Gastroesophageal sphincter (tissue), 4 donors: ENCODE measurements at regions not wholly inside any gene's neighbourhood (a gene's known extent, or its start where the extent isn't known, plus 50 kb on each side); places are given as distances from the start of the nearest gene placed in this dataset.

Experiments
- ATAC-seq: fragments of 150-250 bp; one replicate; pipeline ENCODE4 v1.9.1; 2016; ENCODE audit warnings: mild to moderate bottlenecking, moderate library complexity
- H3K27ac ChIP-seq, 4 donors: fragments of 200-600 bp; sonication (generic) in 3 of 4; 1 replicate in 3 of 4; 2 replicates in 1 of 4; pipeline ENCODE4 v1.5.1; 2016 to 2019
- H3K27me3 ChIP-seq: fragments of 200-600 bp; sonication (generic); one replicate; pipeline ENCODE4 v1.5.1; 2019
- H3K36me3 ChIP-seq, 2 donors: fragments of 200-600 bp; sonication (generic); one replicate each; pipeline ENCODE4 v1.5.1; 2019; ENCODE audit warnings: control low read depth in 1 of 2
- H3K4me1 ChIP-seq, 3 donors: fragments of 200-600 bp; sonication (generic); 1 replicate in 2 of 3; 2 replicates in 1 of 3; pipeline ENCODE4 v1.5.1; 2016 to 2019; ENCODE audit warnings: control low read depth in 2 of 3
- H3K4me3 ChIP-seq, 2 donors: fragments of 200-600 bp; sonication (generic); one replicate each; pipeline ENCODE4 v1.5.1; 2019; ENCODE audit warnings: mild to moderate bottlenecking in 1 of 2, moderate library complexity in 1 of 2
- H3K9me3 ChIP-seq, 3 donors: fragments of 200-600 bp; sonication (generic); one replicate each; pipeline ENCODE4 v1.5.1; 2017 to 2019; ENCODE audit warnings: control low read depth in 2 of 3
- EP300 ChIP-seq: sonication (generic); formaldehyde crosslinking; IDR thresholded peaks from one replicate; pipeline ENCODE4 v1.6.1; 2017; ENCODE audit warnings: antibody characterized with exemption, mild to moderate bottlenecking
- POLR2A ChIP-seq, 2 donors: fragments of 450-650 bp; IDR thresholded peaks; one replicate each; pipeline ENCODE4 v1.6.1; 2017; ENCODE audit warnings: antibody characterized with exemption in 2 of 2, mild to moderate bottlenecking in 2 of 2, moderate library complexity in 1 of 2
- POLR2AphosphoS5 ChIP-seq: sonication (generic); formaldehyde crosslinking; IDR thresholded peaks from one replicate; pipeline ENCODE4 v1.6.1; 2017; ENCODE audit warnings: antibody characterized with exemption
- whole genome bisulfite sequencing, 2 donors: methylation state at CpG; one replicate each; pipeline ENCODE4 v1.1.5; 2018; ENCODE audit warnings: low coverage in 1 of 2; 5-methylcytosine and 5-hydroxymethylcytosine counted together
- TF ChIP-seq, protein P1 (sequence below), 4 experiments: fragments of 200-600 bp in 2 of 4; fragments of 450-650 bp in 2 of 4; sonication (generic) in 1 of 4; IDR thresholded peaks; one replicate each; pipeline ENCODE4 v1.5.1; 2017 to 2019; ENCODE audit warnings: antibody characterized with exemption in 4 of 4, mild to moderate bottlenecking in 2 of 4, moderate library complexity in 2 of 4

GRCh38 chr6:115681978-115682775 lies 378.5 kb downstream of the FRK start:
- Histone ChIP-seq H3K9me3 (no peaks in the 10 kb centered on the region), H3K27ac (no peak overlapping the region), H3K27me3 (no peaks in the 10 kb centered on the region), H3K4me1 (no peaks in the 10 kb centered on the region), H3K36me3 (no peaks in the 10 kb centered on the region), H3K4me3 (no peak overlapping the region)
- no peak for TF ChIP-seq POLR2AphosphoS5
- TF ChIP-seq, protein P1, sequence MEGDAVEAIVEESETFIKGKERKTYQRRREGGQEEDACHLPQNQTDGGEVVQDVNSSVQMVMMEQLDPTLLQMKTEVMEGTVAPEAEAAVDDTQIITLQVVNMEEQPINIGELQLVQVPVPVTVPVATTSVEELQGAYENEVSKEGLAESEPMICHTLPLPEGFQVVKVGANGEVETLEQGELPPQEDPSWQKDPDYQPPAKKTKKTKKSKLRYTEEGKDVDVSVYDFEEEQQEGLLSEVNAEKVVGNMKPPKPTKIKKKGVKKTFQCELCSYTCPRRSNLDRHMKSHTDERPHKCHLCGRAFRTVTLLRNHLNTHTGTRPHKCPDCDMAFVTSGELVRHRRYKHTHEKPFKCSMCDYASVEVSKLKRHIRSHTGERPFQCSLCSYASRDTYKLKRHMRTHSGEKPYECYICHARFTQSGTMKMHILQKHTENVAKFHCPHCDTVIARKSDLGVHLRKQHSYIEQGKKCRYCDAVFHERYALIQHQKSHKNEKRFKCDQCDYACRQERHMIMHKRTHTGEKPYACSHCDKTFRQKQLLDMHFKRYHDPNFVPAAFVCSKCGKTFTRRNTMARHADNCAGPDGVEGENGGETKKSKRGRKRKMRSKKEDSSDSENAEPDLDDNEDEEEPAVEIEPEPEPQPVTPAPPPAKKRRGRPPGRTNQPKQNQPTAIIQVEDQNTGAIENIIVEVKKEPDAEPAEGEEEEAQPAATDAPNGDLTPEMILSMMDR (IDR thresholded peaks at IDR 0.05): no peak
- no peak for TF ChIP-seq EP300
- no peak for TF ChIP-seq POLR2A (IDR thresholded peaks at IDR 0.05)
- ATAC-seq: no peak
- WGBS, 2 donors: 54 to 64% methylated on average over 3 to 4 of the region's 5 CpGs

DNA sequence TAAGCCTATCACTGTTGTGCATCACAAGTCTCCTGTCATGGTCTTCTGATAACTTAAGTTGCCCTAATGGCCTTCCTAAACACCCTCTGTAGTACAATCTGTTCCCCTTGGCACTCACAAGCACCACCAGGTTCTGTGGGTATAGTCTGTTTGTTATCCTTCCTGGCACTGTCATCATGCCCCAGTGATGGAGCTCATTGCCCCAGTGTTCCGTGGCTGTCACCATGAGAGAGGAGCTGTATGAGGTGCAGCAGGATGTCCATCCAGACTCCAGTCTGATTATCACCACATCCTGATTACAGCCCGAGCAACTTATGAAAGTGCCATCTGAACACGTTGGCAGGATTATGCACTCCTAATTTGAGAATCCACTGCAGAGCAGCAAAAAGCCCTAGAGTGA lies 380.1 kb downstream of the FRK start:
- TF ChIP-seq EP300 (no peak), POLR2A (IDR thresholded peaks at IDR 0.05) (no peak), POLR2AphosphoS5 (no peak)
- TF ChIP-seq, protein P1 (IDR thresholded peaks at IDR 0.05): no peak
- 68 to 79% methylated on average over 2 of the region's 3 CpGs for WGBS, 2 donors
- Histone ChIP-seq H3K27ac (no peak overlapping the region), H3K27me3 (no peaks in the 10 kb centered on the region), H3K9me3 (no peaks in the 10 kb centered on the region), H3K4me1 (no peaks in the 10 kb centered on the region), H3K4me3 (no peak overlapping the region), H3K36me3 (no peaks in the 10 kb centered on the region)
- ATAC-seq: no peak

DNA sequence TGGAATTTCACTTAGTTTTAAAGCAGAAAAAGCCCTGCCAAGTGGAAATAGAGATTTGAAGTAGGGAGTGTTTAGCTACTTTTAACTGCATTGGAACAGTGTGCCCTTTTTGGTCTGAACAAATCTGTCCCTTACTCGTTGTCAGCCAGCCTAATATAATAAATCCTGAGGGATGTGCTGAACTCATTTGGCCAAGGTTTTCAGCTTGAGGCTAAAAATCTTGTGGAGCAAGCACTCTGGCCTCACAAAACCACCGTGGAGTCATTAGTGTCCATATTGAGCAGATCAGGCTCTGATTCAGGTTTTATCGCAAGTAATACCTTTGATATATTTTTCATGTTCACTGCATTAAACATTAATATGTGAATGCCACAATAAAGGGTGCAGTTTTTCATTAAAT lies 383.5 kb downstream of the FRK start:
- Histone ChIP-seq H3K4me3 (no peak overlapping the region), H3K27me3 (no peaks in the 10 kb centered on the region), H3K4me1 (no peaks in the 10 kb centered on the region), H3K36me3 (no peaks in the 10 kb centered on the region), H3K27ac (no peak overlapping the region), H3K9me3 (no peaks in the 10 kb centered on the region)
- WGBS, 2 donors: 62 to 63% methylated on average over 3 of the region's 3 CpGs
- no peak for TF ChIP-seq POLR2AphosphoS5
- TF ChIP-seq, protein P1 (IDR thresholded peaks at IDR 0.05): no peak
- TF ChIP-seq EP300: no peak
- TF ChIP-seq POLR2A (IDR thresholded peaks at IDR 0.05): no peak
- ATAC-seq: no peak

- no peak for ATAC-seq
- Histone ChIP-seq H3K4me1 (no peaks in the 10 kb centered on the region), H3K9me3 (no peaks in the 10 kb centered on the region), H3K27ac (no peak overlapping the region), H3K27me3 (no peaks in the 10 kb centered on the region), H3K4me3 (no peak overlapping the region), H3K36me3 (no peaks in the 10 kb centered on the region)
- TF ChIP-seq EP300 (no peak), POLR2AphosphoS5 (no peak), POLR2A (IDR thresholded peaks at IDR 0.05) (no peak)
- TF ChIP-seq, protein P1 (IDR thresholded peaks at IDR 0.05): no peak
- WGBS, 2 donors: 79 to 80% methylated on average over 1 of the region's 1 CpG
Measured at GRCh38 chr6:115675443-115675842, 385.2 kb downstream of the FRK start.

DNA sequence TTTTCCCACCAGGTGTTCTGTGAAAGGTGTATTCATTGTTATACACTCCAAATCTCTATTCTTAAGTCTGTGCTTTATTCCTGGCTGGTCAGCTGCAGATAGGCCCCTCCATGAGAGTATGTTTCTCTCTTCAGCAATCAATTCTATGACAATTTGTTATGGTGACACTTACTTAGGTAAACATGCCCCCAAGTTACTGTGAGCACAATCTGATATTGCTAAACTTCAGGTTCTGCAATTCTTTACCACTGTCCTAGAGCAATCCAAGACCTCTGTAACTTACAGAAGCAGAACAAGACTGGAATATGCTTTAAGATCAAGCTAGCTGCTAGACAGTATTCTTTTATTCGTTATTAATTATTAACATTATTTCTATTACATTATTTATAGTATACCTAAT lies 391.9 kb downstream of the FRK start:
- Histone ChIP-seq H3K4me3 (no peak overlapping the region), H3K36me3 (no peaks in the 10 kb centered on the region), H3K27ac (no peak overlapping the region), H3K4me1 (no peaks in the 10 kb centered on the region), H3K27me3 (no peaks in the 10 kb centered on the region), H3K9me3 (no peaks in the 10 kb centered on the region)
- WGBS, 2 donors: 89 to 90% methylated on average over 1 of the region's 1 CpG
- TF ChIP-seq, protein P1 (IDR thresholded peaks at IDR 0.05): no peak
- TF ChIP-seq POLR2AphosphoS5 (no peak), POLR2A (IDR thresholded peaks at IDR 0.05) (no peak)
- ATAC-seq: no peak
